ENCODE measurements at regions not wholly inside any gene's neighbourhood (a gene's known extent, or its start where the extent isn't known, plus 50 kb on each side); places are given as distances from the start of the nearest gene placed in this dataset.
A peak's percentile ranks its signal among the peaks of the same experiment; 100 is the strongest.

- DNase-seq (no peak), ATAC-seq (ENCODE audit: insufficient read depth, low FRiP score) (no peak)
- H3K9me3 ChIP-seq (ENCODE audit: control insufficient read depth in 4 of 4, insufficient read depth in 3 of 4, low read length in 3 of 4), result no peaks in the 10 kb centered on the region
- no peaks in the 10 kb centered on the region for H3K27me3 ChIP-seq (ENCODE audit: control insufficient read depth in 3 of 3, insufficient read depth in 3 of 3, low read length in 2 of 3)
- no peak overlapping the region for H3K4me3 ChIP-seq
- WGBS, 2 donors, result 33 to 46% methylated on average over 1 of the region's 1 CpG
- no peak for TF ChIP-seq CTCF (IDR thresholded peaks at IDR 0.05; ENCODE audit: control extremely low read depth, extremely low read depth)
- no peak overlapping the region for H3K27ac ChIP-seq (ENCODE audit: low read depth in 1 of 2, low read length in 1 of 2)
- peaks cover 0 to 6% (median under 1%) of the 10 kb centered on the region in 4 donors for H3K36me3 ChIP-seq (ENCODE audit: control insufficient read depth in 4 of 4, insufficient read depth in 4 of 4, low read length in 4 of 4)
- no peak overlapping the region for H3K9ac ChIP-seq (ENCODE audit: insufficient read depth in 1 of 2, low read length in 2 of 2)
- H3K4me1 ChIP-seq (ENCODE audit: control insufficient read depth in 5 of 5, insufficient read depth in 5 of 5, low read length in 5 of 5), result peaks cover 0 to 19% (median 1%) of the 10 kb centered on the region in 5 donors
These were observed 170.6 kb downstream of the TRMT11 start for GRCh38 chr6:126156973-126157372.

- Histone ChIP-seq H3K27me3 (ENCODE audit: control insufficient read depth in 3 of 3, insufficient read depth in 3 of 3, low read length in 2 of 3) (no peaks in the 10 kb centered on the region), H3K4me3 (no peak overlapping the region), H3K4me1 (ENCODE audit: control insufficient read depth in 5 of 5, insufficient read depth in 5 of 5, low read length in 5 of 5) (peaks cover 0 to 9% (median 0%) of the 10 kb centered on the region in 5 donors), H3K9ac (ENCODE audit: insufficient read depth in 1 of 2, low read length in 2 of 2) (no peak overlapping the region), H3K36me3 (ENCODE audit: control insufficient read depth in 4 of 4, insufficient read depth in 4 of 4, low read length in 4 of 4) (no peaks in the 10 kb centered on the region), H3K9me3 (ENCODE audit: control insufficient read depth in 4 of 4, insufficient read depth in 3 of 4, low read length in 3 of 4) (peaks cover 0 to 3% (median 0%) of the 10 kb centered on the region in 4 donors), H3K27ac (ENCODE audit: low read depth in 1 of 2, low read length in 1 of 2) (no peak overlapping the region)
- no peak for TF ChIP-seq CTCF (IDR thresholded peaks at IDR 0.05; ENCODE audit: control extremely low read depth, extremely low read depth)
- WGBS, 2 donors, result 74 to 79% methylated on average over 2 of the region's 2 CpGs
- no peak for ATAC-seq (ENCODE audit: insufficient read depth, low FRiP score)
- peak; percentile 25 to 78 (median 68) for DNase-seq
These were observed 172.2 kb upstream of the CENPW start for GRCh38 chr6:126167726-126168125.

- Histone ChIP-seq H3K36me3 (ENCODE audit: control insufficient read depth in 4 of 4, insufficient read depth in 4 of 4, low read length in 4 of 4) (no peaks in the 10 kb centered on the region), H3K4me3 (no peak overlapping the region), H3K27me3 (ENCODE audit: control insufficient read depth in 3 of 3, insufficient read depth in 3 of 3, low read length in 2 of 3) (no peaks in the 10 kb centered on the region), H3K9me3 (ENCODE audit: control insufficient read depth in 4 of 4, insufficient read depth in 3 of 4, low read length in 3 of 4) (peaks cover 0 to 3% (median 0%) of the 10 kb centered on the region in 4 donors), H3K27ac (ENCODE audit: low read depth in 1 of 2, low read length in 1 of 2) (no peak overlapping the region), H3K9ac (ENCODE audit: insufficient read depth in 1 of 2, low read length in 2 of 2) (no peak overlapping the region), H3K4me1 (ENCODE audit: control insufficient read depth in 5 of 5, insufficient read depth in 5 of 5, low read length in 5 of 5) (peaks cover 0 to 9% (median 0%) of the 10 kb centered on the region in 5 donors)
- WGBS, 2 donors, result 71 to 78% methylated on average over 5 of the region's 5 CpGs
- ATAC-seq (ENCODE audit: insufficient read depth, low FRiP score) (no peak), DNase-seq (no peak)
- TF ChIP-seq CTCF (IDR thresholded peaks at IDR 0.05; ENCODE audit: control extremely low read depth, extremely low read depth), result no peak
These were observed 169.5 kb upstream of the CENPW start for GRCh38 chr6:126170433-126170832.

GRCh38 chr6:126170978-126171382 is 168.9 kb upstream of the CENPW start:
- DNase-seq, result no peak
- Histone ChIP-seq H3K9me3 (ENCODE audit: control insufficient read depth in 4 of 4, insufficient read depth in 3 of 4, low read length in 3 of 4) (peaks cover 0 to 3% (median 0%) of the 10 kb centered on the region in 4 donors), H3K36me3 (ENCODE audit: control insufficient read depth in 4 of 4, insufficient read depth in 4 of 4, low read length in 4 of 4) (no peaks in the 10 kb centered on the region), H3K4me1 (ENCODE audit: control insufficient read depth in 5 of 5, insufficient read depth in 5 of 5, low read length in 5 of 5) (peaks cover 0 to 9% (median 0%) of the 10 kb centered on the region in 5 donors), H3K9ac (ENCODE audit: insufficient read depth in 1 of 2, low read length in 2 of 2) (no peak overlapping the region), H3K27ac (ENCODE audit: low read depth in 1 of 2, low read length in 1 of 2) (no peak overlapping the region), H3K4me3 (no peak overlapping the region), H3K27me3 (ENCODE audit: control insufficient read depth in 3 of 3, insufficient read depth in 3 of 3, low read length in 2 of 3) (no peaks in the 10 kb centered on the region)
- no peak for TF ChIP-seq CTCF (IDR thresholded peaks at IDR 0.05; ENCODE audit: control extremely low read depth, extremely low read depth)
- WGBS, 2 donors, result 18 to 42% methylated on average over 5 of the region's 5 CpGs
- no peak for ATAC-seq (ENCODE audit: insufficient read depth, low FRiP score)
